Muscle of back (tissue), 3 donors: ENCODE measurements at regions not wholly inside any gene's neighbourhood (a gene's known extent, or its start where the extent isn't known, plus 50 kb on each side); places are given as distances from the start of the nearest gene placed in this dataset.
A peak's percentile ranks its signal among the peaks of the same experiment; 100 is the strongest.
"Not testable (repeated sequence)": the region's sequence is repeated elsewhere in the genome, so short reads cannot be mapped to it uniquely, and the experiment has no call there.

ENCODE experiments used
- DNase-seq, 3 donors: peaks; one replicate each; pipeline versions ENCODE4 v3.0.0 to v3.0.0-alpha.2; 2013

DNA sequence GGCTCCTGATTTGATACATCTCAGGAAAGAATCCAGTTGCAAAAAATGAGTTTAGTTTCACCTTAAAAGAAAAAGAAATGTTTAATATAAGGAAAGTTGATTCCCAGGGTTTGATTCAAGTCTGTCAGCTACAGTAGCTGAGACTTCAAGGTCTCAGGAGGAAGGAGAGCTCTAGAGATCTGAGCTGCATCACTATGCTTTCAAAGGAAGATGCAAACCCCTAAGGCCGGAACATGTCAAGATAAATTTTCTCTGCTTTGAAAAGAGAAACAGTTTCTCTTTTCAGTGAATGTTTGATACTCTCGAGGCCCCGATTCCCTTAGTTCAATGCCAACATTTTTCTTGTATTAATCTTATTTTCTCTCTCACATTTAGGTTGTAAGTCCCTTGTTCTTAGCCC, 128.6 kb downstream of the RGPD3 start:
- DNase-seq = no peak

DNA sequence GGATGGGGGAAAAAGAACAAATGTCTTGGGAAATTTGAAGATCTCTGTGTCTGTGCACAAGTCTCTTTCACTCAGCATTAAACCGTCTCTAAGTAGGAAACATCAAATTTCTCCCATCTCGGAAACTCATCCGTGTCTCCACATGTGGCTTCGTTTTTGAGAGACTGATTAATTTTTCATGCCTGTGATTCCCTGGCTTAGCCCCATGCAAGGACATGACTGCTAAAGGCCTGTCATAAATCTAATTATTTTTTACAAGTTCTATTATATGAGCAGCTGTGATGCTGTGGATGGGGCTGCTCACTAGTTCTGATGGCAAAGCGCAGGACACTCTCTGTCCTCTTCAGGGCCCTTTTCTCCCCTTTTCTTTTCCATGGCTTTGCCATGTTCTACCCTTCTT, 129.1 kb downstream of the RGPD3 start:
- DNase-seq = no peak

DNA sequence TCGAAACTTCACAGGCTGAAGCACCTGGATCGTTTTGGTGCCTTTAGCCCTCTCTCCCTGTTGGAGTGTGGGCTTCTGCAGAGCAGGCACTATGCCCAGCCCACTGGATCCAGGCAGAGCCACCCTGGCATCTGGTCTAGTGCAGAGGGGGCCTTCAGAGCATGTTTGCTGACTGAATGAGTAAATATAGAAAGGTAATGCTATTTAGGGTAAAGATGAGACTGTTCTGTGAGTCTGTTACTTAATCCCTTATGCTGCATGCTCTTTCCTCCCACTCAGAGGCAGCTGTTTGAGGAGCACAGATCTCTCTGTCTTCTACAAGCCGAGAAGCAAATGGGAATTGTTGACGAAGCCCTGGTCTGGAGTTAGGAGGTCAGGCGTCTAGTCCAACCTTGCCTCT, 130.2 kb downstream of the RGPD3 start:
- DNase-seq = peak in 1 of 3 donors; percentile 10

DNA sequence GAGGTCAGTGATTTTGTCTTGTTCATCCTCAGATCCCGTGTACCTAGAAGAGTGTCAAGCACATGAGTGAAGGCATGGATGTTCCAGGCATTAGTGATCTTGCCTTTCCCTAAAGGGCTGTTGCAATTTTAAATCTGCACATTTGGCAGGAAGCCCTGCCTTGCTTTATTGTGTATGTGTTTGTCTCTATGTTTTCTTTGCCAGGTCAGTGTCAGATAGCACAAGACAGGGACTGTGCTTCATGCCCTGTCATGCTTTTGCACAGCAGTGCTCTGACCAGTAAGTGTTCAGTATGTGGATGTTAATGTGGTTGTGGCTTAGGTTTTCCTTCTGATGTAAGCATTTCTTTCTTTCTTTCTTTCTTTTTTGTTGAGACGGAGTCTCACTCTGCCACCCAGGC, 131.5 kb downstream of the RGPD3 start:
- no peak for DNase-seq

DNA sequence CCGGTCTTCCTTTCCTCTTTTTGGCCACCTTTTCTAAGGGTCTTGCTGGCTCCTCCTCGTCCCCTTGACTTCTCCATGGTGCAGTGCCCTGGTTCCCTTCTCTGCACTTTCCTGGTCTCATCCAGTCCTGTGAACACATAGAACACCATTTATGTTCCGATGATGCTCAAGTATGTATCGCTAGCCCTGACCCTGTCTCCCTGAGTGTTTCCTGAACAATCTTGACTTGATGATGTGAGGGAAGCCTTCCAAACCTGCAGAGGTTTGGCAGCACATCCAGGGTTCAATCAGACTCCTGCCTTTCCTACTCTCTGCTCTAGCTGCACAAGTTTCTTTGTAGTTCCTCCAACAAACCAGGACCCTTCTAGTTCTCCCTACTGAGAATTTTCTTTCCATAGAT, 132.1 kb downstream of the RGPD3 start:
- no peak for DNase-seq

DNA sequence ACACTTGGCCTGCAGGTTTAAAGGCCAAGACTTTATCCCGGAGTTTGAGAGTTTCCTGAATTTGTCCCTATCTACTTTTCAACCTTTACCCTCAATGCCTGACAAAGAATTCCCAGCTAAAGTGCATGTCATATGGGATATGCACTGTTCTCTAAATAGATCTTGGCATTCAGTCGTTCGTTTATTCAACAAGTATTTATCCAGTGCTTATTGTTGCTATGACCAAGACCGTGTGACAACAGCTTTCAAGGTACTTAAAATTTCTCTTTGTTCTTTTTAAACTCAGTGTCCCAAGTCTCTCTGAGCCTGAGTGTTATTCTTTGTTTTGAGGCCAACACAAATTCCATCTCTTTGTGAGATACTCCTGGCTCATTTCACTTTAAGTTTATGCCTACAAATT, 133.4 kb downstream of the RGPD3 start:
- DNase-seq = no peak

DNA sequence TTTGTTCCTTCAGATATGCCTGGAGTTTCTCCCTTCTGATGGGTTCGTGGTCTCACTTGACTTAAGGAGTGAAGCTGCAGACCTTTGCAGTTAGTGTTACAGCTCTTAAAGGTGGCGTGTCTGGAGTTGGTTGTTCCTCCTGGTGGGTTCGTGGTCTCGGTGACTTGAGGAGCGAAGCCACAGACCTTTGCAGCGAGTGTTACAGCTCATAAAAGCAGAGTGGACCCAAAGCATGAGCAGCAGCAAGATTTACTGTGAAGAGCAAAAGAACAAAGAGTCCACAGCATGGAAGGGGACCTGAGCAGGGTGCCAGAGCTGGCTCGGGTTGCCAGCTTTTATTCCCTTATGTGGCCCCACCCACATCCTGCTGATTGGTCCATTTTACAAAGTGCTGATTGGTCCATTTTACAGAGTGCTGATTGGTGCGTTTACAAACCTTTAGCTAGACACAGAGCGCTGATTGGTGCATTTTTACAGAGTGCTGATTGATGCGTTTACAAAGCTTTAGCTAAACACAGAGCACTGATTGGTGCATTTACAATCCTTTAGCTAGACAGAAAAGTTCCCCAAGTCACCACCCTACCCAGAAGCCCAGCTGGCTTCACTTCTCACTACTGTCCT, 134.8 kb downstream of the RGPD3 start:
- not testable (repeated sequence) for DNase-seq

DNA sequence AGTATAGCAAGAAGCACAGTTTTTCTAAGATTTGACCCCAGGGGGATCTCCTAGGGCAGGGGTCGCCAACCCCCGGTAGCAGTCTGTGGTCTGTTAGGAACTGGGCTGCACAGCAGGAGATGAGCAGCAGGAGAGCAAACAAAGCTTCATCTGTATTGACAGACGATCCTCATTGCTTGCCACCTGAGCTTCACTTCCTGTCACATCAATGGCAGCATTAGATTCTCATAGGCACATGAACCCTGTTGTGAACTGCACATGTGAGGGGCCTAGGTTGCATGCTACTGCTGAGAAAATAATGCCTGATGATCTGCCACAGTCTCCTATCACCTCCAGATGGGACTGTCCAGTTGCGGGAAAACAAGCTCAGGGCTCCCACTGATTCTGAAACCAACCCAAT, 136.2 kb downstream of the RGPD3 start:
- no peak for DNase-seq

DNA sequence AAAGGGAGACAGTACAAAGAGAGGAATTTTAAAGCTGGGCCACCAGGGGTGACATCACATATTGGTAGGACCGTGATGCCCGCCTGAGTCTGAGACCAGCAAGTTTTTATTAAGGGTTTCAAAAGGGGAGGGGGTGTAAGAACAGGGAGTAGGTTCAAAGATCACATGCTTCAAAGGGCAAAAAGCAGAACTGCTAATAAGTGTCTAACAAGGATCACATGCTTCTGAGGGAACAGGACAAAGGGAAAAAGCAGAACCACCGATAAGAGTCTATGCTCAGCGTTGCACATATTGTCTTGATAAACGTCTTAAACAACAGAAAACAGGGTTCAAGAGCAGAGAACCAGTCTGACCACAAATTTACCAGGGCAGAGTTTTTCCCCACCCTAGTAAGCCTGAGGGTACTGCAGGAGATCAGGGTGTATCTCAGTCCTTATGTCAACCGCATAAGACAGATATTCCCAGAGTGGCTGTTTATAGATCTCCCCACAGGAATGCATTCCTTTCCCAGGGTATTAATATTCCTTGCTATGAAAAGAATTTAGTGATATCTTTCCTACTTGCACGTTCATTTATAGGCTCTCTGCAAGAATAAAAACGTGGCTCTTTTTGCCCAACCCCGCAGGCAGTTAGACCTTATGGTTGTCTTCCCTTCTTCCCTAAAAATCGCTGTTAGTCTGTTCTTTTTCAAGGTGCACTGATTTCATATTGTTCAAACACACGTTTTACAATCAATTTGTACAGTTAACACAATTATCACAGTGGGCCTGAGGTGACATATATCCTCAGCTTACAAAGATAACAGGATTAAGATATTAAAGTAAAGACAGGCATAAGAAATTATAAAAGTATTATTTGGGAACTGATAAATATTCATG, 136.5 kb upstream of the UXS1 start:
- DNase-seq = peak in 1 of 3 donors; percentile 18

DNA sequence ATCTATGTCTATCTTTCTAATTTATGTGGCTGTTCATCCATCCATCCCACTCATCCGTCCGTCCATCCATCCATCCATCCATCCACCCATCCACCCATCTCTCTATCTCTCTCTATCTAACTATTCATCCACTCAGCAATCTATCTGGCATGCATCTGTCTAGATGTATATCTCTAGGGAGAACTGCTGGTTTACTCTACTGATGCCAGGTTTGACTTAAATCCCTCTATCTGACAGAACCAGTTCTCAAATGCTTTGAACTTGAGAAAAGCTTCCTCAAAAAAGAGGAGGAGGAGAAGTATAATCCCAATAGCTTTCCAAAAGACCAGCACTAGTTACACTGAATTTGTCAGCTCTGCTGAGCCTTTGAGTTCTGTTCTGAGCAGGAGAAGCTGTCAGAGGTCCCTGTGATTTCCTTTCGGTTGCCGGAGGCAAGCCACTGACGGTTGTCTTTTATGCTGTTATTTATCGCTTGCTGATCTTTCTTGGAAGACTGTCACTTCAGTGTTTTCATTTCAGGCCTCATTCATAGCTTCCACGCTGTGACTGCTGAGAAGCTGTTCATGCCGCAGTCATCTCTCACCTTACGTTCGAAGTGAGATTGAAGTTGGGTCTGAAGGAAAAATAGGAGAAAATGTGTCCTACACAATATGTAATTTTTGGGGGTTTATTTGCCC, 129.4 kb upstream of the UXS1 start:
- DNase-seq = no peak

DNA sequence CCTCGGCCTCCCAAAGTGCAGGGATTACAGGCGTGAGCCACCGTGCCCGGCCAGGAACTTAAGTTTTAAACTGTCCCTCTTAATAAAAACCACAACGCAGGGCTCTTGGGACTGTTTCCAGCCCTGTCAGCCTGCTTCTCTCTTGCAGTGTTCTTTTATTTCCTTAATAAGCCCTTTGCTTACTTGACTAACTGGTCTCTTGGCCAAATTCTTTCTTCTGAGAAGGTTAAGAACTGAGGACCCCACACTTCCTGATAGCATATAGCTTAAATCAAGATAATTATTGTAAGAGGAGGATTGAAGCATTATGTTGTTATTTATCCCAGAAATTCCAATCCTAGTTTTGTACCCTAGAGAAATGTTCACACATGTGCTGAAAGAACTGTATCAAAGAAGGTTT, 128.2 kb upstream of the UXS1 start:
- no peak for DNase-seq

DNA sequence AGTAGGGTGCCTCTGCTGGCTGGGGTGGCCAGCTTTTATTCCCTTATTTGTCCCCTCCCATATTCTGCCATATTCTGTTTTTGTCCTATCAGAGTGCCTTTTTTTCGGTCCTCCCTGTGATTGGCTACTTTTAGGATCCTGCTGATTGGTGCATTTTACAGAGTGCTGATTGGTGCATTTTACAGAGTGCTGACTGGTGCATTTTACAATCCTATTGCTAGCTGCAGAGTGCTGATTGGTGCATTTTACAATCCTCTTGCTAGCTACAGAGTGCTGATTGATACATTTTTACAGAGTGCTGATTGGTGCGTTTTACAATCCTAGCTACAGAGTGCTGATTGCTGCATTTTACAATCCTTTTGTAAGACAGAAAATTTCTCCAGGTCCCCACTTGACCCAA, 126.3 kb upstream of the UXS1 start:
- not testable (repeated sequence) for DNase-seq

DNA sequence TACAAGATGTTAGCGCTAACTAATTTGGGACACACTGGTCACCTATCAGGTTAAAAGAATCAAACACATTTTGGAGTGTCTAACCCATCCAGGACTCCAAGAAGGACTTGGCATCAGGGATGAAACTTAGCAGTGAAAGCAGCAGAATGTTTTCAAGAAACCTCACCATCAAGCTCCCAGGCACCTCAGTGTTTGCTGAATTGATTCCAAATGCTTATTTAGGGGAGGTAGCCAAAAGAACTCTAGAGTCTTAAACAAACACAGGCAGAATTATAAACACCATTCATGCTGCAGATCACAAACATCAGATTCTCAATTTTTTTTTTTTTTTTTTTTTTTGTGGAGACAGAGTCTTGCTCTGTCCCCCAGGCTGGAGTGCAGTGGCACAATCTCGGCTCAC, 122.8 kb upstream of the UXS1 start:
- no peak for DNase-seq

DNA sequence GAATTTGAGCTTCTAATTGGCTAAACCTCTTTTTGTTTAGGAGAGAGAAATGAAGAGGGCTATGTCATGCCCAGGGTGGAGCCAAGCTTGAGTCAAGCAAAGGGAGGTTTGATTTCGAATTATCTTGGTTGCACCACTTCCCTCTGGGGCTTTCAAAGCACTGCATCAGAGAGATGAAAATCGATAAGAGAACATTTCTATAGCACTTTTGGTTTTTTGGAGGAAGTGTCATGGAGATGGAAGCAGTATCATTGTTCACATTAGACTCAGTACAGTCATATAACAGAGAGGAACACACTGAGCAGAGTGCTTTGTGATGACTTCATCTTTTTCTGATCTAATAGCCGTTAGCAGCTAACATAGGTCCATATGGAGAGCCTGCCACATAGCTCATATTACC, 120.3 kb upstream of the UXS1 start:
- DNase-seq = no peak

DNA sequence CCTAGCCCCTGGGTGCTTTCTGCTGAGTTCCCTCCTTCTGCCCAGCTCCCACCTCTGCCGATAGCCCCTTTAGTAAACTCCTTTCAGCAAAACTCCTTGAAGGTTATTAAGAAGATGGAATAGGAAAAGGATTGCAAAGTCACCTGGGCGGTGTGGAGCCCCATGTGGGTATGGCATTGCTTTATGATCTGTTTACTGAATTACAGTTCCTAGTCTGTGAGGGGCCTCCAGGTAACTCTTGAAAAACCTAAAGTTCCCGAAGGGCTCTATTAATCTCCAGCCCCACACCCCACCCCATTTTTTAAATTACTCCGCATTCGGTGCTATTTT, 116.9 kb upstream of the UXS1 start:
- no peak for DNase-seq

DNA sequence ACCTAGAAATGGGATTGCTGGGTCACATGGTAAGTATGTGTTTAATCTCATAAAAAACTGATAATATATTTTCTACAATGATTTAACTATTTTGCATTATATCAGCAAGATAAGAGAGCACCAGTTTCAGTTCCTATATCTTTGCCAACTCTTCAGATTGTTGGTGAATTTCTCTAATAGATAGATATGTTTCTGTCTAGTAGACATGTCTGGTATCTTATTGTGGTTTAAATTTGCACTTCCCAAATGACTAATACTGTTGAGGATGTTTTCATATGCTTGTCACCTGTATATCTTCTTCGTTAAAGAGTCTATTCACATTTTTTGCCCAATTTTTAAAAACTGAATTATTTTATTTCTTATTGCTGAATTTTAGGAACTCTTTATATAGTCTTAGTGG, 113.8 kb upstream of the UXS1 start:
- DNase-seq = no peak

DNA sequence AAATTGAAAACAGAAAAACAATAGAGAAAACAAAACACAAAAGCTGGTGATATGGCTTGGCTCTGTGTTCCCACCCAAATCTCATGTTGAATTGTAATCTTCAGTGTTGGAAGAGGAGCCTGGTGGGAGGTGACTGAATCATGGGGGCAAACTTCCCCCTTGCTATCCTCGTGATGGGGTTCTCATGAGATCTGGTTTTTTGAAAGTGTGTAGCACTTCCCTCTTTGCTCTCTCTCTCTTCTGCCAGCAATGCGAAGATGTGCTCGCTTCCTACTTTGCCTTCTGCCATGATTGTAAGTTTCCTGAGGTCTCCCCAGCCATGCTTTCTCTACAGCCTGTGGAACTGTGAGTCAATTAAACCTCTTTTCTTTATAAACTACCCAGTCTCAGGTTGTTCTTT, 112.3 kb upstream of the UXS1 start:
- no peak for DNase-seq

DNA sequence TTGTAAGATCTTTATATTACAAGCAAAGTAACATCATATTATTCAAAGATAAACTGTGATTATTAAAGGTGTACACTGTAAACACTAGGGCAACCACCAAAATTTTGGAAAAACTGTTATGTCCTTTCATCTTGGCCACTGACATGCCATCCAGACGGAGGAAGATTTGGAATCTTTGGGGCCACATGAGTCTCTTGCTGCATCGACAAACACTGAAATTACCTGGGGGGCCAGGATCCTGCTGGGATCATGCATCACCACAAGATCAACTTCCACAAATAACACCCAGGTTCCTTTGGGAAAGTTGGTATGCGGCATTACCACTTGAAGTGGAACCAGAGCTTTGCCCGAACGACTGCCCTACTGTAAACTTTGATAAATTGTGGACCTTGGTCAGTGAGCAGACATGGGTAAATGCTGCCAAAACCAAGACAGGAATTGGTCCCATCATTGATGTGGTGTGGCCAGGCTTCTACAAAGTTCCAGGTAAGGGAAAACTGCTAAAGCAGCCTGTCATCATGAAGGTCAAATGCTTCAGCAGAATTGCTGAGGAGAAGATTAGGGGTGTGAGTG, 110.6 kb upstream of the UXS1 start:
- DNase-seq = no peak

DNA sequence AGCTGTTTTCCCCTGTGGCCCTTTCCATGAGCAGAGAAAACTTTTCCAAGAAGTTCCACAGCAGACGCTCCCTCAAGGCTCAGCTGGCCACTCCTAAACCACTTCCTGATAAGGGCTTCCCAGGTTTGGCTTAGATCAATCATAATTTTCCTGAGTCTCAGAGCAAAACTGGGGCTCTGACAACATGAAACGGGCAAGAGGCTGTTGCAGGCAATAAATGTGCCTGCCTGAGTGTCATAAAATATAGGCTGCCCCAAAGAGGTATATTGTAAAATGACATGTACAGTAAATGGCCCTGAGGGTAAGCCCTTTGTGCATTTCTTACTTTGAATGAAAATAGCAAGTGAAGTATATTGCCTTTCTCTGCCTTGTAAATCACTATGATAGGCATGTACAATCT, 105.6 kb upstream of the UXS1 start:
- DNase-seq = no peak

DNA sequence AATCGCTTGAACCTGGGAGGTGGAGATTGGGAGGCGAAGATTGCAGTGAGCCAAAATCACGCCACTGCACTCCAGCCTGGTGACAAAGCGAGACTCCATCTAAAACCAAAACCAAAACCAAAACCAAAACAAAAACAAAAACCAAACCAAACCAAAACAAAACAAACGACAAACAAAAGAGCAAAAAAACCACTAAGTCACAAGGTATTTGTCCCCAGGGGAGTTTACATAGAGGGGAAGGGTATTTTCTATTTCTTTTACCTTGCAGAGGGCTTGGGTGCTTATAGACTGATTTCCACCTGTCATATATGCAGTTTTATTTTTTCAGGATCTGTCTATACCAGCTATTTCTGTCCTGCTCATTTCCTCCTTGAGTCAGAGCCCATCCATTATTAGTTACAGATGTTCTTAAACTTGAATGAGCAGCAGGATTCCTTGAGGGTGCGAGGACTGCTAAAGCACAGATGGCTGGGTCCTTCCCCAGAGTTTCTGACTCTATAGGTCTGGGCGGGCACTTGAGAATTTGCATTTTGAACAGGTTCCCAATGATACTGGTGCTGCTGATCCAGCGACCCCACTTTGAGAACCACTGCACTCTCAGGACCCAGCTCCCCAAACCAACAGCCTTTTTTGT, 102.2 kb upstream of the UXS1 start:
- peak in 2 of 3 donors; percentile 10 to 62 for DNase-seq

DNA sequence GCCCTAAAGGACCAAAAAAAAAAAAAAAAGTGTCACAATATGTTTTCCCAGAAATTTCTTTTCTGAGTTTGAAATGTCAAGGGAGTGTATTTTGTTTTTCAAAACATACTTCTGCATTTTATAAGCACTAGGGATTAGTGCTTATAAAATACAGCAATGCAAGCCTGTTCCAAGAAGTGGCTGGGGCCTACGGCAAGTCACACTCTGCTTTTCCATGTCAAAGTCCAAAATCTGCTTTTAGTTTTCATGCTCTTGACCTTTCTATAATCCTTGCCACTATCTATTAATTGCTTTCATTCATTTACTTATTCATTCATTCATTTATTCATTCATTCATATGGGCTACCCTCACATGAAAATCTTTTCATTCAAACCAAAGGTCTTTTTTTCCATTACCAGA, 100.1 kb upstream of the UXS1 start:
- DNase-seq = no peak

DNA sequence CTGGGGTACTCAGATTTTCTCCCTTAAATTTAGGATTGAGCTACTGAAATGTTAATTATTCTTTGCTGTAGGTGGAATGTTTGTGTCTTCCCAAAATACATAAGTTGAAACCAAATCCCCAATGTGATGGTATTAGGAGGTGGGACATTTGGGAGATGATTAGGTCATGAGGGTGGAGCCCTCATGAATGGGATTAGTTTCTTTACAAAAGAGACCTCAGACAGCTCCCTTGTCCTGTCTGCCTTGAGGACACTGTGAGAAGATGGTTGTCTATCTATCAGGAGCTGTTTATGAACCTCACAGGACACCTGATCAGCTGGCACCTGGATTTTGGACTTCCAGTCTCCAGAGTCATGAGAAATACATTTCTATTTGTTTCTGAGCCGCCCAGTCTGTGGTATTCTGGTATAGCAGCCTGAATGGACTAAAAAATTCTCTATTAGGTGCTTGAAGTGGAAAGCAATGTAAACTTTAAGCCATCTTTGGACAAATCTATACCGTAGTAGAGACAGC, 99.2 kb upstream of the UXS1 start:
- DNase-seq = no peak
